Stimulated activated CD8-positive, alpha-beta memory T cell treated with anti-CD3 and anti-CD28 coated beads, Interleukin-2, amount 100 ng/mL, for 1 hour (primary cell): ENCODE measurements at regions not wholly inside any gene's neighbourhood (a gene's known extent, or its start where the extent isn't known, plus 50 kb on each side); places are given as distances from the start of the nearest gene placed in this dataset.
"Not testable (repeated sequence)": the region's sequence is repeated elsewhere in the genome, so short reads cannot be mapped to it uniquely, and the experiment has no call there.

Source experiments
- DNase-seq, 2 donors: peaks; one replicate each; pipeline ENCODE4 v3.0.0-alpha.2; 2020; ENCODE audit warnings: low read depth in 2 of 2

- DNase-seq = no peak
These were observed 124.2 kb downstream of the GALR1 start for GRCh38 chr18:77373730-77374445.

GRCh38 chr18:77374446-77374805, 124.8 kb downstream of the GALR1 start:
- DNase-seq = no peak

- DNase-seq = no peak
These were observed 126.5 kb downstream of the GALR1 start for GRCh38 chr18:77376043-77376732.

- DNase-seq = no peak
These were observed 127.1 kb downstream of the GALR1 start for GRCh38 chr18:77376733-77377094.

DNA sequence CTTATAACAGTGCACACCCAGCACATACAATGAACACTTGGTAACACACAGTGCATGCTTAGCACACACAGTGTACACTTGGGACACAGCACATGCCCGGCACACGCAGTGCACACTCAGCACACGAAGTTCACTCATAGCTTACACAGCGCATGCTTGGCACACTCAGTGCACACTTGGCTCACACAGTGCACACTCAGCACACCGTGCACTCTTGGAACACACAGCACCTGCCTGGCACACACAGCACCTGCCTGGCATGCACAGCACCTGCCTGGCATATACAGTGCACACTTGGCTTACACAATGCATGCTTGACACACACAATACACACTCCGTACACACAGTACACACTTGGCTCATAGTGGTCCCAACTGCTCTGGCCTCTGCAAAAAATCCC, 128.2 kb downstream of the GALR1 start:
- DNase-seq = no peak

GRCh38 chr18:77379976-77380509, 130.4 kb downstream of the GALR1 start:
- DNase-seq = no peak

DNA sequence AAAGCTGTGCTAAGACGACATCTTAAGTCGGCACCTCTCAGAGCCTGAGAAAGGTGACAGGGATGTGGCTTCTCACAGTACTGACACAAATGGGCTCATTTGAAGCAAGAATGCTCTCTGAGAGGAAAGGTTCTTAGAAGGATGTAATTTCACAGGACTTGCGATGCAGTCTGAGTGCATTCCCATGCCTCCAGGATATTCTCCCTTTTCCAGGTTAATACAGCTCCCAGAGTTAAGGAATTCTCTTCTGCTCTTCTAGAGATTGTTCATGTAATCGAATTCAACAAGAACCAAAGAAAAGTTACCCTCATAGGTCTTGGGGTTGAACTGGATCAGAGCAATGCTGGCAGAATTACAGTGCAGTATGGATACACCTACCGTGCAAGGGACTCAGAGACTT, 131.0 kb downstream of the GALR1 start:
- no peak for DNase-seq

DNA sequence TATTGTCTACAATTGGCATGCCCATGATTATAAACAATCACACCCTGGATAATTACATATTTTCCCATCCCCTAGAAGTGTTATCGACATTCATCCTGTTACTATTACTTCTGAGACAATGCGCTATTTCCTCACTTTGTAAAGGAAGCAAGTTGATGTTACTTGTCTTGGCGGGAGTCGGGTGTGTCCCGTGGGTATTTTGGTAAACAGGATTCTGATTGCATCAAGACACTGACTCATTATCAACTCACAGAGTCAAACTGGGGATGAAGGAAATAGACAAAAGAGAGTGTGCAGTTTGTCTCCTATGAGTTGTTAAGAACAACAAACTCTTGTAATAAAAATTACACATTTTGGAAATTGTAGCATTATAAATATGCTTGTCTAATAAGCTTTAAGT, 142.7 kb downstream of the GALR1 start:
- DNase-seq = no peak

- no peak for DNase-seq
These were observed 143.9 kb downstream of the GALR1 start for GRCh38 chr18:77393519-77393918.

- no peak for DNase-seq
These were observed 146.3 kb downstream of the GALR1 start for GRCh38 chr18:77395953-77396352.

DNA sequence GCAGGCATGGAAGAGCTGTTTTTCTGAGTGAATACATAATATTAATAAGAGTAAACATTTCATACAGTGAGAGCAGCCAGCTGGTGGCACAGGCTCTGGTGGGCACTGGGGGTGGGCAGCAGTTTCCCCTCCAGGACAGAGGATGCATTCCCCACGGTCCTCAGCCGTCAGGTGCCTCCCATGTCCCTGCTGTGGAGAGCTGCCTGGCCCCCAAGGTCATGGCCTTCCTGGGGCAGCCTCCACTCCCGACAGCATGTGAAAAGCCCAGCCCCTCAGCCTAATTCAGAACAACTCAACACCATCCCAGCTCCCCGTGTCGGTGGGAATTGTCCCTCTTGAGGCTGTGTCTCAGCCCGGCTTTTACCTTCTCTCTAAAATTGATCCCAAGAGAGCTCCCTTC, 147.4 kb downstream of the GALR1 start:
- DNase-seq = no peak

- DNase-seq = no peak
These were observed 148.0 kb downstream of the GALR1 start for GRCh38 chr18:77397617-77398016.

DNA sequence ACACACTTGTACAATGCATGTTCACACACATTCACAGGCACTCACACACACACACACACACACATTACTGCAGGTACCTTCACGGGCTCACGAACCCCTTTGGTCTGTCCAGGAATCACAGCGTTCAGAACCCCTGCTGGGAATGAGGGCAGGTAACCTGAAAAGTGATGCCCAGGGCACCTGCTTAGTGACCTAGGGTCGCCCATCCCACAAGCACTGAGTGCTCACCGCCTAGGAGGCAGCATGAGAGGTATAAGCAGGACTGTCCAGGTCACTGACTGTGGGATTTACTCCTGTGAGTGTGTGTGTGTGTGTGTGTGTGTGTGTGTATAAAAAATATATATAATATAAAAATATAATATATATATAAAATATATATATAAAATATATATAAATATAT, 150.9 kb downstream of the GALR1 start:
- no peak for DNase-seq

GRCh38 chr18:77401173-77401572, 151.5 kb downstream of the GALR1 start:
- no peak for DNase-seq

- DNase-seq = no peak
These were observed 154.4 kb downstream of the GALR1 start for GRCh38 chr18:77403969-77404535.

DNA sequence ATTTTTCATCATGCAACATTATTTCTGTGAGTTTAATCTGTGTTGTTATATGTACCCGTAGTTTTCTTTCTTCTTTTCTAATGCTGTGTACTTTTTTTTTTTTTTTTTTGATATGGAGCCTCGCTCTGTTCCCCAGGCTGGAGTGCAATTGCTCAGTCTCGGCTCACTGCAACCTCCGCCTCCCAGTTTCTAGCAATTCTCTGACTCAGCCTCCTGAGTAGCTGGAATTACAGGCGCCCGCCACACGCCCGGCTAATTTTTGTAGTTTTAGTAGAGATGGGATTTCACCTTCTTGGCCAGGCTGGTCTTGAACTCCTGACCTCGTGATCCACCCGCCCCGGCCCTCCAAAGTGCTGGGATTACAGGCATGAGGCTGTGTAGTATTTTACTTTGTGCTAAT, 155.4 kb downstream of the GALR1 start:
- no peak for DNase-seq

DNA sequence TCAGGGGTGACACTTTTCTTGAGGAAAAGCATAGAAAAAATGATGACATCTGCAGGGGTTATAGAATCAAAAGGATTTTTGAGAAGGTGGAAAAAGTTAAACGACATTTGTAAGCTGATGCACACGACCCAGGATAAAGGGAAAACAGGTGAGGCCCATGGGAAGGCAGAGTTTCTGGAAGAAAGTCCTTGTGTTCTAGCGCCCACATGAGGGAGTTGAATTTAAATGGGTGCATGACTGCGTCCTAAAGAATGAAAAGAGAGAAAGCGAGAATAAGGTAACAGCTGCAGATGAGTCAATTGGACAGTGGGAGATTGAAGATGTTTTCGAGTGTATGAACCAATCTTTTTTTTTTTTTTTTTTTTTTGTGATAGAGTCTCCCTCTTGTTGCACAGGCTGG, 158.1 kb downstream of the GALR1 start:
- DNase-seq = no peak

- not testable (repeated sequence) for DNase-seq
These were observed 171.9 kb downstream of the GALR1 start for GRCh38 chr18:77421546-77421945.

GRCh38 chr18:77422974-77423867, 173.6 kb downstream of the GALR1 start:
- DNase-seq = no peak

DNA sequence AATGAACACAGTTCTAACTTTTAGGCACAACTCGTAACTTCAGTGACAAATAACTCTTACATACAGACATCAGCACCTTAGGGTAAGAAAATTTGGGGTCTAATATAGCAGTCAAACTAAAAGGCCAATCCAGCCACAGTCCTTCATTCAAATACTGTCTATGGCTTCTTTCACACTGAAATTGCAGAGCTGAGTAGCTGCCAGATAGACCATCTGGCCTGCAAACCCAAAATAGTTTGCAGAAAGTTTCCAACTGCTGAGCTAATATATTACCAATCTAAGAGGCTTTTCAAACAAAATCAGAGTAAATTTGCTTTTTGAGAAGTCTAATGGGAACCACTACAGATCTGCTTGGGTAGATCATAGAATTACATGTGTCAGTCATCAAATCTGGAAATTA, 183.4 kb downstream of the GALR1 start:
- no peak for DNase-seq

DNA sequence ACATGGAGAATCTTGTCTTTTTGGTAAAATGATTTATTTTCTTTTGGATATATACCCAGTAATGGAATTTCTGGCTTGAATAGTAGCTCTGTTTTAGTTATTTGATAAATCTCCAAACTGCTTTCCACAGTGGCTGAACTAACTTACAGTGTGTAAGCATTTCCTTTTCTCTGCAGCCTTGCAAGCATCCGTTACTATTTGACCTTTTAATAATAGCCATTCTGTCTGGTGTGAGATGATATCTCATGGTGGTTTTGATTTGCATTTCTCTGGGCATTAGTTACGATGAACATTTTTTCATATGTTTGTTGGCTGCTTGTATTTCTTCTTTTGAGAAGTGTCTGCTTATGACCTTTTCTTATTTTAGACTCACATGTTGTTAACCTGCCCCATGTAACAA, 190.2 kb downstream of the GALR1 start:
- no peak for DNase-seq

DNA sequence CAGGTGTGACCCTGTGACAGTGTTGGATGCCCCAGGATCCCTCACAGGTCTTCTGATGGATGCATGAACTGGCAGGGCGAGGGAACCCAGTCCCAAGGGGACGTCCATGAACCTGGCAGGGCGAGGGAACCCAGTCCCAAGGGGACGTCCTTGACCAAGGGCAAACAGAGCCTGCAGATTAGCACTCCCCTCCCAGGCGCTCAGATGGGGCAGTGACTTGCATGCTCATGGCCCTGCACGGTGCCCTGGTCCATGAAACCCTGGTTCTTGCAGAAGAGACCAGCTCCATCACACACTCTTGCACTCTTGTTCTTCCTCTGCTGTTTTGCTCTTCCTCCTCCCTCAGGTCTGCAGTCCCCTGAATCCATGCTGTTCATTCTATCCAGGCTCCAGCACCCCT, 192.7 kb downstream of the GALR1 start:
- no peak for DNase-seq
